GM19328 (cell line): ENCODE measurements at regions not wholly inside any gene's neighbourhood (a gene's known extent, or its start where the extent isn't known, plus 50 kb on each side); places are given as distances from the start of the nearest gene placed in this dataset.

Source experiments
- ATAC-seq: cut with Tn5 transposase; IDR thresholded peaks from one replicate; pipeline ENCODE4 v1.9.1; 2021; ENCODE audit warnings: mild to moderate bottlenecking, moderate library complexity; ENCODE audit not compliant: unreplicated experiment

- no peak for ATAC-seq
Measured at GRCh38 chrX:40199704-40200103, 101.9 kb upstream of the BCOR start.

GRCh38 chrX:40197071-40197470 lies 99.3 kb upstream of the BCOR start:
- no peak for ATAC-seq

- ATAC-seq: no peak
Measured at GRCh38 chrX:40195368-40195767, 97.6 kb upstream of the BCOR start.

- ATAC-seq: no peak
Measured at GRCh38 chrX:40192196-40192595, 94.4 kb upstream of the BCOR start.

- ATAC-seq: no peak
Measured at GRCh38 chrX:40189637-40190036, 91.9 kb upstream of the BCOR start.

- ATAC-seq: no peak
Measured at GRCh38 chrX:40188573-40189417, 91.0 kb upstream of the BCOR start.

GRCh38 chrX:40184968-40185367 lies 87.2 kb upstream of the BCOR start:
- ATAC-seq: no peak

- no peak for ATAC-seq
Measured at GRCh38 chrX:40182615-40183014, 84.9 kb upstream of the BCOR start.

GRCh38 chrX:40182095-40182494 lies 84.3 kb upstream of the BCOR start:
- ATAC-seq: no peak

- ATAC-seq: no peak
Measured at GRCh38 chrX:40179283-40179682, 81.5 kb upstream of the BCOR start.

GRCh38 chrX:40177942-40178715 lies 80.4 kb upstream of the BCOR start:
- no peak for ATAC-seq

- no peak for ATAC-seq
Measured at GRCh38 chrX:40177489-40177888, 79.7 kb upstream of the BCOR start.

GRCh38 chrX:40177117-40177430 lies 79.3 kb upstream of the BCOR start:
- ATAC-seq: no peak

- ATAC-seq: peak; percentile 33
Measured at GRCh38 chrX:40176351-40177116, 78.8 kb upstream of the BCOR start.

GRCh38 chrX:40175511-40176350 lies 78.0 kb upstream of the BCOR start:
- ATAC-seq: peak; percentile 35

GRCh38 chrX:40174854-40175510 lies 77.2 kb upstream of the BCOR start:
- ATAC-seq: peak; percentile 19

- ATAC-seq: no peak
Measured at GRCh38 chrX:40174001-40174853, 76.5 kb upstream of the BCOR start.

- no peak for ATAC-seq
Measured at GRCh38 chrX:40173143-40174000, 75.6 kb upstream of the BCOR start.
